ENCODE measurements at regions not wholly inside any gene's neighbourhood (a gene's known extent, or its start where the extent isn't known, plus 50 kb on each side); places are given as distances from the start of the nearest gene placed in this dataset.
"Not testable (repeated sequence)": the region's sequence is repeated elsewhere in the genome, so short reads cannot be mapped to it uniquely, and the experiment has no call there.

DNA sequence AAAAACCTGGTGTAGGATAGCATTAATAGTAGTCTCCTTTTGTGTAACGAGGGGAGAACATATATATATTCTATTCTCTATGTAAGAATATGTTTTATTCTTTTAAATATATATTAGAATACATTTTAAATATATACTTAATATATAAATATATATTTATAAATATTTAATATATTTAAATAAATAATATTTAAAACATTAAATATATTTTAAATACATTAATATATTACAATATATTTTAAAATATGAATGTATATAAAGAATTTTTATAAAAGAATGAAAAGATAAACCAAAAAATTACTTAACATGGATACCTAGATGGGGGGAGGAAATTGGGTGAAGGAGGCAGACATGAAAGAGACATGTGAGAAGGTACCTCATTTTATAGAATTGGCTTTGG is 53.0 kb upstream of the ZNF831 start:
- DNase-seq (ENCODE audit: low read depth, low spot score), result no peak
- in situ Hi-C loops (cut with HindIII; ENCODE audit: low pct_unique_long_range_greater_than_20kb, low sequenced_read_pairs), result no loop called here

DNA sequence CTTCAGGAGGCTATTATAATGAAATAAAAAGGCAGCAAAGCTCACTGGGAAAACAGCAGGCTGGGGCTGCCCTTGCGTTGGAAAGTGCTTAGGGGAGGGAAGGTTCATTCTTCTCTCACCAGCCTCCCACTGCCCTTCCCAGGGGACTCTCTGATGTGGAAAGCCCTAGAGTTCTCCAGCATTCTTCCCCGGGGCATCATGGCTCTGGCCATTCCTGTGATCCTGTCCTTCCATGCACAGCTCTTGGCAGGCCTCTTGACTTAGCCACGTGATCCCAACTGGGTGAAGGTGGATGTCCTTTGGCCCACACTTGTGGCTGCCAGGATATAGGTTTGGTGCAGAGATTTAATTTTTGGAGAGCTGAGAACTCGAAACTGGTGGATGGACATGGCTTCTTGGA is 58.0 kb upstream of the ZNF831 start:
- in situ Hi-C loops (cut with HindIII; ENCODE audit: low pct_unique_long_range_greater_than_20kb, low sequenced_read_pairs), result no loop called here
- peak; percentile 21 for DNase-seq (ENCODE audit: low read depth, low spot score)

DNA sequence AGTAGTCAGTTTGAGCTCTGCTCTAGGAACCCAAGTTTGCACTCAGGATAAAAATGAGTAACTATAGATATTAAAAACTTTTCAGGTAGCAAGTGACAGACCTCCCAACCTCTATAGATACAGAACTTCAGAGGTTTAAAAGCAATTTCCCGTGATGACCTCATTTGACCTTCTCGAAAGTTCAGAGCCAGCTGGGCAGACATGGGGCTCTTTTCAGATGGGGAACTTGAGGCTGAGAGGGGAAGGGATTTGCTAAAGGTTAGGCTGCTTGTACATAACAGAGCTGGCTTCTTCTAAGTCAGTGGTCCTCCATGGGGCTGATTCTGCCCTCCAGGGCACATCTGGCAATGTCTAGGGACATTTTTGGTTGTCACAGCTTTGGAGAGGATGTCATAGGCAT is 58.8 kb upstream of the ZNF831 start:
- in situ Hi-C loops (cut with HindIII; ENCODE audit: low pct_unique_long_range_greater_than_20kb, low sequenced_read_pairs), result no loop called here
- no peak for DNase-seq (ENCODE audit: low read depth, low spot score)

DNA sequence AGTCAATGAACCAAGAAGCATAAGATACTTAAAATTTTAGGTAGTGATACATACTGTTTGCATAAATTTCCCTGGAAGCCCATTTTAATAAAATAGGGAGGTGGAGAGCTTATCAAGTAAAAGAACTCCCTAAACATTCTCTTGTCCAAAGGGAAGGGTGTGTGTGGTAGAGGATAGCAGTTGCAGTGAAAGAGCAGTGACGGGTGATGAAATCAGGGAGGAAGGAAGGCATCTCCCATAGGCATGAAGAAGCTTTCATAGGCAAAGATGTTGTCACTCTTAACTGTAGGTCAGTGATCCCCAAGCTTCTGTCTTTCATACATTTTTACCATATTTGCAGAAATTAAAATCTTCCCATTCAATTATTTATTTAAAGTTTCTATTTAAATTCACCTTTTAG is 60.0 kb upstream of the ZNF831 start:
- DNase-seq (ENCODE audit: low read depth, low spot score), result no peak
- in situ Hi-C loops (cut with HindIII; ENCODE audit: low pct_unique_long_range_greater_than_20kb, low sequenced_read_pairs), result no loop called here

DNA sequence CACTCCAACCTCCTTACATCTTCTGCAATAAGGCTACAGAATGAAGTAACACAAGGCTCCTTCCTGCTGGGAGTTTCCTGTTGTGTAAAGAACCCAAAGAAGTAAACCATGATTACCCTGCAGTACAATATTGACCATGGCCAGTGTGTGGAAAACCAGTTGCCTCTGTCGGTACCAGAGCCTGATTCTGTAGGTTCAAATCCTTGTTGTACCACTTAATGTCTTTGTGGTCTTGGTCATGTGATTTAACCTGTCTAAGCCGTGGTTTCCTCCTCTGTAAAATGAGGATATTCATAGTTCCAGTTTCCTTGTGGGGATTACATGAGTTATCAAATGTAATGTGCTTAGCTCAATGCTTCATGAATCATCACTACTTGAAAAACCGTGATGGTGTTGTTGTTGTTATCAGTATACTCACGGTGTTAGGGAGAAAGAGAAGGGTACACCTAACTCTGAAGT is 60.3 kb upstream of the PRELID3B start:
- DNase-seq (ENCODE audit: low read depth, low spot score), result no peak
- in situ Hi-C loops (cut with HindIII; ENCODE audit: low pct_unique_long_range_greater_than_20kb, low sequenced_read_pairs), result no loop called here

DNA sequence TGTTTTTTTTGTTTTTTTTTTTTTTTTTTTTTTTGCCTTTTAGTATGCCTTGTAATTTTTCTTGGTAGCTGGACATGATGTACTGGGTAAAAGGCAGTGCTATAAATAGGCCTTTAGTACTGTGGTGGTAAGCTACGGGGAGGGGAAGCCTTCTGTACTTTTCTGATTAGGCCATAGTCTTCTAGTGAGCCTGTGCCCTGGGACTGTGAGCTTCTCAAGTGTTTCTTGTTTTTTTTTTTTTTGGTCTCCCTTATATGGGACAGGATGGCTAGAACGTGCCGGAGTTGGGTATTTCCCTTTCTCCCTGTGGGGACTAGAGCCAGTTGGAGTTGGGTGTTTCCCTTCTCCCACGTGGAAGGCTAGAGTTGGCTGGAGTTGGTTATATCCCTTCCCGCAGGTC is 59.4 kb upstream of the PRELID3B start:
- no peak for DNase-seq (ENCODE audit: low read depth, low spot score)
- in situ Hi-C loops (cut with HindIII; ENCODE audit: low pct_unique_long_range_greater_than_20kb, low sequenced_read_pairs), result no loop called here

DNA sequence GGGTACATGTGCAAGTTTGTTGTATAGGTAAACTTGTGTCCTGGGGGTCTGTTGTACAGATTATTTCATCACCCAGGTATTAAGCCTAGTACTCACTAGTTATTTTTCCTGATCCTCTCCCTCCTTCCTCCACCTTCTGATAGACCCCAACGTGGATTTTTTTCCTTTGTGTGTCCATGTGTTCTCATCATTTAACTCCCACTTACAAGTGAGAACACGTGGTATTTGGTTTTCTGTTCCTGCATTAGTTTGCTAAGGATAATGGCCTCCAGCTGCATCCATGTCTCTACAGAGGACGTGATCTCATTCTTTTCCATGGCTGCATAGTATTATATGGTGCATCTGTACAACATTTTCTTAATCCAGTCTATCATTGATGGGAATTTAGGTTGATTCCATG is 57.3 kb upstream of the PRELID3B start:
- in situ Hi-C loops (cut with HindIII; ENCODE audit: low pct_unique_long_range_greater_than_20kb, low sequenced_read_pairs); DNase-seq (ENCODE audit: low read depth, low spot score): not testable (repeated sequence)

DNA sequence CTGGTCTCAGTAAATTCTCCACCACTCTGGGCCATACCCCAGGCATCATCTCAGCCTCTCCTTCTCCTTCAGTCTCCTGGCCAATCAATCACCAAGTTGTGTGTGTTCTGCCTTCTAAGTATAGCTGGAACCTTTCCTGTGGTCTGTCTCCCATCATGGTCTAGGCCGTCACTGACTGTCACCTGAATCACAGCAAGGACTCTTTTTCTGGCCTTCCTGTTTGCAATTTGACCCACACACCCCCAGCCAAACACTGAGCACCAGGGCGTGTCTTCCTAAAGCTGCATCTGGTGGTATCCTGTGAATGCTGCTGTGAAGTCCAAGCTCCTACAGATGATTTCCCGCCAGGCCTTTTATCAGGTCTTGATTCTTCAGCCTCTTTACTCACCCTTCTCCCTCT is 52.6 kb upstream of the PRELID3B start:
- in situ Hi-C loops (cut with HindIII; ENCODE audit: low pct_unique_long_range_greater_than_20kb, low sequenced_read_pairs), result no loop called here
- DNase-seq (ENCODE audit: low read depth, low spot score), result no peak

DNA sequence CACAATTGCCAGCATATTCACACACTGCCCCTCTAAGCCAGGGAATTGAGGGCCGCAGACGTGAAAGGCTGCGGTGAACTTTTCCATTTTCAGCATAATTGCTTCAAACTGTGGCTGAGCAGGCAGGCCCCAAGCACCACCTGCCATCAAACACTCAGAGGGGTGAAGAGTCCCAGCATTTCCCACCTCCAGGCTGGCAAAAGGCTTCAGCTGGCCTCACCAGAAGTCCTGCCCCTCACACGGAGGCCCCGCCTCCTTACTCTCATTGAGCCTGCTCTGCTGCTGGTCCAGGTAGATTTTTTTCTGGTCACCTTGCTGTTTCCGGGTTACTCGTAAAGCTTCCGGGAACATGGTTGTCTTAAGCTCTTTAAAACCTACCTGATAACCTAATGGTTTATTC is 52.0 kb upstream of the PRELID3B start:
- in situ Hi-C loops (cut with HindIII; ENCODE audit: low pct_unique_long_range_greater_than_20kb, low sequenced_read_pairs), result no loop called here
- no peak for DNase-seq (ENCODE audit: low read depth, low spot score)

All from SK-MEL-5 (cell line).